NCI-H2227 treated with DMSO at 0.1 percent for 48 hours (cell line): ENCODE measurements at regions not wholly inside any gene's neighbourhood (a gene's known extent, or its start where the extent isn't known, plus 50 kb on each side); places are given as distances from the start of the nearest gene placed in this dataset.

Experiments used
- DNase-seq: peaks from one replicate; lab custom pipeline; 2025; lab: John Stamatoyannopoulos, UW

- DNase-seq = no peak
Measured at GRCh38 chr2:129728035-129728972, 251.2 kb upstream of the RAB6C start.

- no peak for DNase-seq
Measured at GRCh38 chr2:129729011-129729410, 250.5 kb upstream of the RAB6C start.

GRCh38 chr2:129729646-129730045, 249.8 kb upstream of the RAB6C start:
- DNase-seq = no peak

GRCh38 chr2:129730979-129731378, 248.5 kb upstream of the RAB6C start:
- no peak for DNase-seq

DNA sequence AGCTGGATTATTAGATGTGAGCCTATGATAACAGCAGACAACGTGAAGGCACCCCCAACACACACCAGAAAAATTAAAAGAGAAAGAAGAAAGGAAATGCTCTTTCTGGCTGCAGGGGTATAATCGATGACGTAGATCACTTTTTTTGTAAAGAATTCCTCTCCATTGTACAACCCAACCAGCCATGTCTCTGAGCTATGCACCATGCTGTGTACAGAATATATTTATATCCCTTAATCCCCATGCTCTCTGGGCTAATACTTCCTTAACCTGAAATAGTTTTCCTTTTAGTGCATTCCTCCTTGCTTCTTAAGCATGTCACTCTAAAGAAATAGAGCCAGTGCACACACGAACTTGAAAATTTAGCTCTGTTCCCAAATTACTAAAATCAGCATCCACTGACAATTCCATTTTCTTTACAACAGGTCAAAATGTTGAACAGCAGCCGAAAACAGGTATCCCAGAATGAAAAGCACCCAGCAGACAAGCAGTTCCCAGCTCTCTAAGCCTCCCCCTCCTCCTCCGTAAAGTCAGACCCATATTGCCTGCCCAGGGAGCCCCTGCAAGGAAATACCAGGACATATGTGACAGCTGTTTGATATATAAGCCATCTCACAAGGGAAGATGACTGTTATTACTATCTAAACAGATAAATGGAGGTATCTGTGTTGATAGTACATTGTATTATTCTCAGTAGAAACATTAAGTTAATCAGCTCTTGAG, 247.4 kb upstream of the RAB6C start:
- peak; percentile 71 for DNase-seq

DNA sequence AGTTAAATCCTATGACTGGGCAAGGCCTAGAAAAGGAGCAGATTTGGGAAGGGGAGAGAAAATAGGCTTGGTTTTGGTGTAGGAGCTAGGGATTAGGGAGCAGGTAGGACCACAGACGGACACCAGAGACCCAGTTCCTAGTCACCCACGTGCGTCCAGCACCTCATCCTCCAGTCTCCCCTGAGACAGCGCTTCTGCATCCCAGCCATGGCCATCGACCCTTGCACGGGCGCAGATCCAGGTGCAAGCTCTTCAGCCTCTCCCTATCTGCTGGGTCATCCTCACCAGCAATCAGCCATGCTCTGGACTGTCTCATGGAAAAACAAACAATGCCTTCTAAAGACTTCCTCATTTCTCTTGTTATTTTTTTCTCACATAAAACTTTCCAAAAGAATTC, 246.8 kb upstream of the RAB6C start:
- DNase-seq = no peak

GRCh38 chr2:129733041-129733440, 246.4 kb upstream of the RAB6C start:
- DNase-seq = peak; percentile 64

GRCh38 chr2:129733579-129733978, 245.9 kb upstream of the RAB6C start:
- no peak for DNase-seq

DNA sequence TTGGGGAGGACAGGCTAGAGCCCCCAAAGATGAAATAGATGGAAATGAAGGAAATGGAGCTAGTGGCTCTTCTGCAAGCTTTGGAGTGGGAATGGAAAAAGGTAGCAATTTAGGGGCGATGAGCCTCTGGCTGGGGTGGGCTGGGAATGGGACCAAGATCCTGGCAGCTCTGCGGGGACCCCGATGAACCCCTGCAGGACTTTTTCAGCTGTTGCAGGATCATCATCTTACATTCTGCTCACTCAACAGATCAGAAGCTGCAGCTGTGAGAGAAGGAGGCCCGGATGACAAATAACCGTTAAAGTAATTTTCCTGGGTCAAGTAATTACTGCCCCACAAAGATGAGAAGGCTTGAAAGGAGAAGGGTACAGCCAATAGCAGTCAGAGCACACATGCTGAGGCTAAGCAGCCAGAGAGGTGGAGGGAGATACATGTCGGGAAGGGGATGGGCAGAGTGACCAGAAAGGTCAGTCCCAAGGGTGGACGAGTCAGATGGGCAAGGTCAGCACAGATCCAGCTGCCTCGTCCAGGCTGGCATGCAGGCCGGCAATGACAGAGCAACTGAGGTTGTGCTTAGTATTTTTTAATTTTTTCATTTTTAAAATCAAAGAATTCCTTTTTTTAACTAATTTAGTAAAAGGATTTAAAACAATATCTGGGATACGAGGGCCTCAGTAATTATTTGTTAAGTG, 245.0 kb upstream of the RAB6C start:
- peak; percentile 92 for DNase-seq

DNA sequence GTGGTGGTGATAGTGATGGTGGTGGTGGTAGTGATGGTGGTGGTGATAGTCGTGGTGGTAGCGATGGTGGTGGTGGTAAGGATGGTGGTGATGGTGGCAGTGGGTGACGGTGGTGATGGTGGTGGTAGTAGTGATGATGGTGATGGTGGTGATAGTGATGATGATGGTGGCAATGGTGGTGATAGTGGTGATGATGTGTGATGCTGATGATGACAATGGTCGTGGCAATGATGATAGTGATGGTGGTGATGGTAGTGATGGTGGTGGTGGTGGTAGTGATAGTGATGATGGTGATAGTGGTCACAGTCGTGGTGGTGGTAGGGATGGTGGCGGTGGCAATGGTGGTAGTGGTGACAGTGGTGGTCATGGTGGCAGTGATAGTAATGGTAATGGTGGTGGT, 243.9 kb upstream of the RAB6C start:
- no peak for DNase-seq

DNA sequence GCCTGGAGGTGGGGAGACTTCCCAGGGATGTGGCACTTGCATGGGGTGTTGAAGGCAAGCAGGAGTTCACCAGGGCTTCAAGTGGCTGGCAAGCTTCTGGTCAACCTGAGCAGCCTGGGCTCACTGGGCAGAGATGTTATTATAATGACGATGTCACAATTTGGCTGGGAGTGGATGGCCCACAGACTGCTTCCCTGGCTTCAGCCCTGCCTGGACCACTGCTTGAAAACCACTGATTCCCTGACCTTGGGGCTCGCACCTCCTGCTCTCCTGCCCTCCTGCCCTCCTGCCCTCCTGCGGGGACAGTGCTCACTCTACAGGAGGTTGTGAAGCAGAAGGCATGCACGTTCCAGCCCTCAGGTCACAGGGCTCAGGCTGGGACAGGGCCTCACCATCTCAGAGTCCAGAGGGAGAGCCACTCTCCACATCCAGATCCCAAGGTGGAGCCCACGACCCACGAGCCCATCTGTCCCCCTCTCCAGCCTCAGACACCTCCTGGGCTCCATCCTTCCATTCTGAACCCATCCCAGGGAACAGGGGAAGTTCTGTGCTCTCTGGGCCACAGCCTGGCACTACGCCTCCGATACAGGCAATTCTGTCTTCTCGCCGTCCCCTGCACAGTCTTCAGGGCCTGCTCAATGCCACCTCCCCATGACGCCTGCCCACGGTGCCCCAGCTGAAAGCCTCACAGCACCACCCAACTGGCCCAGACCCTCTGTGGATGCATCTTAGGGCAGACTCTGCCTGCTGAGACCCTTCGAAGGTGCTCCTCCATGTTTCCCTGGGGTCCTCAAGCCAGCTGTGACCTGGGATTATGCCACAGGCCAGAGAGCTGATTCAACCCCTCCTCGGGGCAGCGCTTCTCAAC, 241.6 kb upstream of the RAB6C start:
- no peak for DNase-seq

DNA sequence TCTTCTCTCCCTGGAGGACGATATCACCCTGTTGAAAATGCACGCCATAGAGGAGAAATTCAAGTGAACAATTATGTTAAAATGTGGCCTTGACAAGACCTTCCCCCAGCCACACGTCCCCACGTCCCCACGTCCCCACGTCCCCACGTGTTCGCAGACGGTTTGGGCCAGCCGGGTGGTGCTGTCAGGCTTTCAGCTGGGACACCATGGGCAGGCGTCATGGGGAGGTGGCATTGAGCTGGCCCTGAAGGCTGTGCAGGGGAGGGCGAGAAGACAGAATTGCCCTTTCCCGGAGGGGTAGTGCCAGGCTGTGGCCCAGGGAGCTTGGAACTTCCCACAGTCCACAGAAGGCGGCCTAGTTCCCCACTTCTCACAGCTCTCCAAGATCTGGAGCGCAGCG, 240.7 kb upstream of the RAB6C start:
- no peak for DNase-seq

DNA sequence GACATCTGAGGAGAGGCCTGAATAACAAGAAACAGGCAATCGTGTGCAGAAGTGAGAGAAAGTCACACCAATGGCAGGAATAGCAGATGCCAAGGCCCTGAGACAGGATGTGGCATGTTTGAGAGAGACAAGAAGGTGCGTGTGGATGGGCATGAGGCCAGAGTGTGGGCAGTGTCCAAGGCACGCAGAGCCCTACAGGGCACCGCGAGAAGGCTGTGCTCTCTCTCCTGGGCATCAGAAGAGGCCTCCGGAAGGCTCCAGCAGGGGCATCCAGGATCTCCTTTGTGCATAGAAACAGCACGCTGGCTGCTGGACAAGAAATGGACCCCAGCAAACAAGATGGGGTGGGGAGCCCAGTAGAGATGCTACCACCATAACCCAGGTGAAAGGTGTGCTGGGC, 239.0 kb upstream of the RAB6C start:
- no peak for DNase-seq

DNA sequence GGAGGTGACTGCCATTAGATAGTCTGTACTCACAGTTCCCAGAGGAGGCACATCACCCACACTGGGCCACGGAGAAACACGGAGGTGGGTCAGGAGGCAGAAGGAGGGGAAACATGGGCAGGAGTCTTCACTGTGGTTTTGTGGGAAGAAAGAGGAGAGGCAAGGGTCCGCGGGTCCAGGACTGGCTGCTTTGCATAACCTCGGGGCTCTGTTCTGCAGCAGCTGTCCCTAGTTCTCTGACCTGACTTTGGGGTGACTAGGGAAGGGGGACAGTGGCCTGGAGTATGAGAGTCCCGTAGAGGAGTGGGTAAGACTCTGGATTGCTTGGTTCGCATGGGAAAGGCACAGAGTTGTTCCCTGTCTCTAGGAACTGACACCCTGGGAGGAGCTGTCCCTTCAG, 238.3 kb upstream of the RAB6C start:
- DNase-seq = no peak

- no peak for DNase-seq
Measured at GRCh38 chr2:129741623-129742022, 237.8 kb upstream of the RAB6C start.

DNA sequence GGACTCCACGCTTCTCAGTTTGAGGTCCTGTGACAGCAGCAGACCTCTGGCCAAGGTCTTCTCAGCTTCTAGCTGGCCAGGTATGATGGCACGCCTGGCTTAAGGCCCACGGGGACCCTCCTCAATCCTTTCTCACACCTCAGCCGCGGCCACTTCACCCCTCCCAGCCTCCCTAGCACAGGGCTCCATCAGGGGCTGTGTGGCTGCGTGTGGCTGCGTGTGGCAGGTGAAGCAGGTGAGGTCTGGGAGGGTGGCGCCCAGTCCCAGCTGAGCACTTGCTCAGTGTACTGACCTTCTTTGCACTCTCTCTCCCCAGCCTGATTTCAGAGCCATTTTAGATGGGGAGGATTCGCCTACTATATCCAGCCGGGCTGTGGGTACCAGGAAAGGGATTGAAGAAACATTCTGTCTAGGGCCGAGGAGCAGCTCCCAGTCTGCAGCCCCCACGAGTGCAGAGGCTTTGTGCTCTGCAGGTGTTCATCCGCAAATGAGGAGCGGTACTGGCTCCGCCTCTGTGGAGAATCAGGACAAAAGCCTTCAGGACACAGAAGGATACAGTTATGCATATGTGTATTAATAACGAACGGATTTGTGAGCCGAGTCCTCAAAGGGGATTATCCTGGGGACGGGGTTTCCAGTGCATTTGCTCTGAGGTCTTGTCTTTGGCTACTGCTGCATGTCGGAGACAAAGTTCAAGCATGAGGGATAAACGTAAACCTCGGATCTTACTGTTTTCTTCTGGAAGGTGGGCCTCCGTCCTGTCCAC, 236.9 kb upstream of the RAB6C start:
- no peak for DNase-seq

DNA sequence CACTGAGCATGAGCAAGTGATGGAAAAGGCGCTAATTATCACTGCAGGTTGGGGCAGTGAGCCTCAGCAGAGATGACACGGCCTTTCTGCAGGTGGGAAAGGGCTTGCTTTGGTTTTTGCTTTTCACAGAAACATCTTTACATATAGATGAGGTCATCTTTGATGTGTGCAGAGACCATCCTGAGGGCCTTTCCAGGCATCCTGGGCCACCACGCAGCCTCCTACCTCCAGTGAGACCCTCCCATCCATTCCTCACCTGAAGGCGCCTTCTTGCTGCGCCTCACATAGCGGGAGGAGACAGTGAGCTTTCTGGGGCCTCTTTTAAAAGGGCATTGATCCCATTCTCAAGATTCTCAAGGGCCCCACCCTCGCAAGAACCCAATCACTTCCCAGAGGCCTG, 235.3 kb upstream of the RAB6C start:
- DNase-seq = no peak

DNA sequence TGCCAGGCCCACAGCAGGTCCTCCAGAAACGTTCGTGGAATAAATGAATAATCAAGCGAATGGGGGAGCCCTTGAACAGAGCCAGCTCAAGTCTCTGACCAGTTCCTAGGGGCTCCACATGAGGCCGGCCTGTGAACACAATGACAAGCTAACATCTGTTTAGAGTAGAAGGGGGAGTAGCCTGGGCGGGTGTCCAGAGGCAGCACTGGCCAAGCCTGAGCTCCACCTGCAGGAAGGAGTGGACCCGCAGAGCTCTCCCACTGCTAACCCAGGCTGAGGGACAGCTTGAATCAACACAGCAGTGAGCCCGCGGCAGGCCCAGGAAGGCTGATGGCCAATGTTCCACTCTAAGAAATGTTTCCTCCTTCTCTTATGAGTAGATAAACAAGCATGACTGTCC, 234.8 kb upstream of the RAB6C start:
- no peak for DNase-seq

DNA sequence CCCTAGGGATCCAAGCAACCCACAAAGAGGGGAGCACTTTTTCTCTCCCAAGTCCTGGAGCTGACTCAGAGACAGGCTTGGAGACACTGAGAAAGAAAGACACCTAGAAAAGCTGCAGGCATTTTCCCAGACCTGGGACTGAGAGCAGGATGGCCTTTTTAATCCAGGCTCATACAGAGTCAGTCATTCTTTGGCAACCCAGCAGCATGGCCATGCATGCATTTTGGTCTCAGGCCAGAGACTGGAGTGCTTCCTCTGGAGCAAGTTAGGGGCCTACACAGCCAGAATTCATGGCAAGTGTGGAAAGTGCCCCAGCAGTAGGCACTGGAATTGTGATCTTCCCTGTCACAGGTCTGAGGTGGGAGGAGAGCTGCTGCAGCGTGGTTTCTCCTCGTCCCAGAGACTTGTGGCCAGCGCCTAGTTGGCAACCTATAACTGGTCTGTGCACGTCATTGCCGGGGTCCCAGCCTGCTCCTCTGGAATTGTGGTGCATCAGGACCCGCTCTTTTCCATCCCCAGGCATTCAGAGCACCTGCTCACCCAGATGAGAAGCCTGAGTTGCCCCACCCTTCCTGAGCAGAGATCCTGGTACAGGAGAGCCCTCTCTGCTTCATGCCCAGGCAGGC, 231.9 kb upstream of the RAB6C start:
- DNase-seq = no peak

GRCh38 chr2:129748250-129748649, 231.2 kb upstream of the RAB6C start:
- no peak for DNase-seq

DNA sequence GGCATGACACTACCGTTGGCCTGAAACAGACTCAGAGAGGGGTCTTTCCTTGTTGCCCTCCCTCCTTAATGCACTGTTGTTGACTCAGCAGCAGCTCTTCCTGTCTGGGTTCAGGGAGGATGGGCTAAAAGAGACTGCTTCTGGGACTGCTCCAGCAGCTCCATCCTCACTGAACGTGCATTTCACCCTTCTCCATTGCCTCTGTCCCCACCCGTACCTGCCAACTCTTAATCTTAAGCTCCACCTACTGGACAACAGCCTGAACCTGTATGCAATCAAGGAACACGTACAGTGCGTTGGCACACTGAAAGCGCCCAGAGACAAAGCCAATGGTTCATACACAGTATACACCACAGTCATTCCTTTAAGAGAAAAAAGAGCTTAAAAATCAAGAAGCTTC, 230.8 kb upstream of the RAB6C start:
- DNase-seq = no peak
